HFFc6 (cell line): ENCODE measurements at regions not wholly inside any gene's neighbourhood (a gene's known extent, or its start where the extent isn't known, plus 50 kb on each side); places are given as distances from the start of the nearest gene placed in this dataset.
"Not testable (repeated sequence)": the region's sequence is repeated elsewhere in the genome, so short reads cannot be mapped to it uniquely, and the experiment has no call there.

ENCODE experiments used
- DNase-seq: peaks from one replicate; pipeline ENCODE4 v3.0.0-alpha.2; 2018
- H3K27ac Mint-ChIP-seq: 2 replicates; pipeline ENCODE4 v1.8.0; 2020; ENCODE audit warnings: mild to moderate bottlenecking, mixed read lengths
- H3K27me3 Mint-ChIP-seq: 2 replicates; pipeline ENCODE4 v1.8.0; 2021; ENCODE audit warnings: mild to moderate bottlenecking, moderate library complexity, mixed read lengths; ENCODE audit not compliant: insufficient read depth
- H3K36me3 Mint-ChIP-seq: 2 replicates; pipeline ENCODE4 v1.8.0; 2021; ENCODE audit warnings: low read depth, mixed read lengths
- H3K4me1 Mint-ChIP-seq: 2 replicates; pipeline ENCODE4 v1.8.0; 2020; ENCODE audit warnings: low read depth, mixed read lengths
- H3K4me3 Mint-ChIP-seq: 2 replicates; pipeline ENCODE4 v1.8.0; 2020; ENCODE audit warnings: mild to moderate bottlenecking, moderate library complexity, mixed read lengths
- H3K9me3 Mint-ChIP-seq: 2 replicates; pipeline ENCODE4 v1.8.0; 2020; ENCODE audit warnings: mild to moderate bottlenecking, mixed read lengths
- TF ChIP-seq, protein P1 (sequence below): fragments of 200-600 bp; sonication (generic); IDR thresholded peaks from 2 replicates; pipeline ENCODE4 v1.5.0; 2021; ENCODE audit warnings: antibody characterized with exemption, mild to moderate bottlenecking

DNA sequence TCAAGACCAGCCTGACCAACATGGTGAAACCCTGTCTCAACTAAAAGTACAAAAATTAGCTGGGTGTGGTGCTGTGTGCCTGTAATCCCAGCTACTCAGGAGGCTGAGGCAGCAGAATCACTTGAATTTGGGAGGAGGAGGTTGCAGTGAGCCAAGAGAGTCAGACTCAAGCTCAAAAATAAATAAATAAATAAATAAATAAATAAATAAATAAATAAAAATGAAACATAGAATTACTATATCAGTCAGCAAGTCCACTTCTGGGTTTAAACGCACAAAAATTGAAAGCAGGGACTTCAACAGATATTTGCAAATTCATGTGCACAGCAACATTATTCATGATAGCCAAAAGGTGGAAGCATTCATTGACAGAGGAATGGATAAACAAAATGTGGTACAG, 875.2 kb upstream of the ALG10B start:
- not testable (repeated sequence) for H3K4me3 Mint-ChIP-seq, H3K27ac Mint-ChIP-seq, H3K36me3 Mint-ChIP-seq, H3K9me3 Mint-ChIP-seq, H3K27me3 Mint-ChIP-seq, DNase-seq, H3K4me1 Mint-ChIP-seq

DNA sequence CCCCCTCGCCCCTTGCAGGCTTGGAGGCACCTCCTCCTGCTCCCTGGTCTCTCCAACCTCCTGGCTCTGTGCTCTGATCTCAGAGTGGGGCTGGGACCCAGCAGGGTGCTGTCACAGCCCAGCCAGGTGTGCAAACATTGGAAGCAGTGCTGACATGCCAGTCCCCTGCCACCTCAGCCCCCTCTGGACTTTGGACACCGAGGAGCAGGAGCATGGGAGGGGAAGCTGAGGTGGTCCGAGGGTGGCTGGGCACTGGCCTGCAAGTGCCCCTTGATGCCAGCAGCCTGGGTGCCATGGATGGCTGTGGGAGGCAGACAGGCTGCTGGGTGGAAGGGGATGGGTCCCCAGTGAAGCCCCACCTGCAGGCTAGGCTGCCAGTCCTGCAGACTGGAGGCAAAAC, 860.9 kb upstream of the ALG10B start:
- H3K27ac Mint-ChIP-seq, H3K4me1 Mint-ChIP-seq, H3K4me3 Mint-ChIP-seq, DNase-seq, H3K36me3 Mint-ChIP-seq, H3K27me3 Mint-ChIP-seq, H3K9me3 Mint-ChIP-seq: not testable (repeated sequence)

DNA sequence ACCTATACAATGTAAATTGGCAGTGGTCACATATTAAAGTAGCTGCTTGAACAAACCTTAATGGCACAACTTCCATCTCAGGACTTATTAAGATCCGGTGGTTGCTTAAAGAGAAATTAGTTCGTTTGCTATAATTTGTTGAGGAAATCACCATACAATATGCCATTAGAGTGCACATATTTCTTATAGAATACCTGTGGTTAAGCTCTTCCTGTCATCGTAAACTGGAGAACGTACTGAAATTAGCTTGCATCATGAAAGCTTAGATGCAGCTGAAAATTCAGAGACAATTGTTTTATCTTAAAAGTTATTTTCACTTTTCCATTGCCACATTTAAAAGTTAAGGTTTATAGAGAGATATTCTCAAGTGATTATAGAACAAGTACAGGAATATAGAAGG, 818.6 kb upstream of the ALG10B start:
- DNase-seq, H3K36me3 Mint-ChIP-seq, H3K9me3 Mint-ChIP-seq, H3K27ac Mint-ChIP-seq, H3K27me3 Mint-ChIP-seq, H3K4me3 Mint-ChIP-seq, H3K4me1 Mint-ChIP-seq: not testable (repeated sequence)

DNA sequence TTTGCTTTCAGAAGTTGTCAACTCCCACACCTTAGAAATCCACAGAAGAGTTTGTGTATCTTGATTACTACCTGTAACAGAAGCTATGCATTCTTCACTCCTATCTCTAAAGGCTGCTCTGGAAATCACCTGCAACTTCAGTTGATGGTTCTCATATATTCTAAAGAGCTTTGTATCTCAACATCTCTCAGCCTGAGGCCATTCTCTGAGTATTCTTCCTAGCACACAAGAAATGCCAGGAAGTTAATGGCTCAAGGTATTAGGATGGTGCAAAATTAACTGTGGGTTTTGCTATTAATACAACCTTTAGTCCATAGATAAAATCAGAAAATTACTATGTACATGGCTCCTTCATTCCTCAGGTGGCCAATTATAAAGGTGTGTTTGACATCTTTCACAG, 806.3 kb upstream of the ALG10B start:
- H3K27ac Mint-ChIP-seq, DNase-seq, H3K4me1 Mint-ChIP-seq, H3K27me3 Mint-ChIP-seq, H3K4me3 Mint-ChIP-seq, H3K36me3 Mint-ChIP-seq: not testable (repeated sequence)
- H3K9me3 Mint-ChIP-seq, result peaks cover 16% of the 10 kb centered on the region

DNA sequence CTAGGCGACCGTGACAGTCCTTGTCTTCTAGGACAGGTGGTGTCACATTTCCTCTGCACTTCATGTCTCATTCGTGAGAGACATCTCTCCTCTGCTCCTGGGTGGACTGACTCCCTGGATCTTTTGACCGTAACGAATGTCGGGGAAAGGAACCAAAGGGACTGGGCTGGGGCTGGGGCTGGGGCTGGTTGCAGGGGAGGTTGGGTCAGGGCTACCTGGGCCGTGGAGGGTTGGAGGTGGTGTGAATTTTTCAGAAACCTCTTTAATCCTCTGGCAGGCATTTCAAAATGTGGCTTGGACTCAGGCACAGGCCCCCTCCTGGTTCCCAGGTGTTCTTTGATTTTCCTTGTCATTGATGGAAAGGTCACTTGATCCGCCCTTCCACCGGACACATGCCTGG, 776.0 kb upstream of the ALG10B start:
- not testable (repeated sequence) for H3K27ac Mint-ChIP-seq, H3K4me1 Mint-ChIP-seq, H3K36me3 Mint-ChIP-seq, H3K4me3 Mint-ChIP-seq, DNase-seq, H3K27me3 Mint-ChIP-seq
- H3K9me3 Mint-ChIP-seq, result peaks cover 39% of the 10 kb centered on the region

DNA sequence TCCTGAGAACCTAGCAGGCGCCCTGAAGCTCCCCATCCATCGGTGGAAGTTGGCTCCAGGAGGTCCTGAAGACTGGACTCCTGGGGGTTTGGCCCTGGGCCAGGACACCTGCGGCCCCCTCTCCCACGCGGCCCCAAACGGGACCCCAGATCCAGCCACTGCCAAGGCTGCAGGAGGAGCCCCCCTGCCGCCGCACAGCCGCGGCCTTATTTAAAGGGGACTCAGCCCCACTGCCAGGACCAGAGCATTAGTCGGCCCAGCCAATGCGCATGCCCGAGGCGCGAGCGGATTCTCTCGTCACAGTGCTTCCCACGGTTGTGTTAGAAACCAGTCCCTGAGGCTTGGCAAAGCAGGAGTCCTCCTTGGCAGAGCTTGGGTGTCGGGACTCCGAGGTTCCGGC, 775.2 kb upstream of the ALG10B start:
- Mint-ChIP-seq H3K27me3 (peaks cover 3% of the 10 kb centered on the region; the same call in 1 of the 2 replicates), H3K4me3 (no peak overlapping the region)
- TF ChIP-seq, protein P1, sequence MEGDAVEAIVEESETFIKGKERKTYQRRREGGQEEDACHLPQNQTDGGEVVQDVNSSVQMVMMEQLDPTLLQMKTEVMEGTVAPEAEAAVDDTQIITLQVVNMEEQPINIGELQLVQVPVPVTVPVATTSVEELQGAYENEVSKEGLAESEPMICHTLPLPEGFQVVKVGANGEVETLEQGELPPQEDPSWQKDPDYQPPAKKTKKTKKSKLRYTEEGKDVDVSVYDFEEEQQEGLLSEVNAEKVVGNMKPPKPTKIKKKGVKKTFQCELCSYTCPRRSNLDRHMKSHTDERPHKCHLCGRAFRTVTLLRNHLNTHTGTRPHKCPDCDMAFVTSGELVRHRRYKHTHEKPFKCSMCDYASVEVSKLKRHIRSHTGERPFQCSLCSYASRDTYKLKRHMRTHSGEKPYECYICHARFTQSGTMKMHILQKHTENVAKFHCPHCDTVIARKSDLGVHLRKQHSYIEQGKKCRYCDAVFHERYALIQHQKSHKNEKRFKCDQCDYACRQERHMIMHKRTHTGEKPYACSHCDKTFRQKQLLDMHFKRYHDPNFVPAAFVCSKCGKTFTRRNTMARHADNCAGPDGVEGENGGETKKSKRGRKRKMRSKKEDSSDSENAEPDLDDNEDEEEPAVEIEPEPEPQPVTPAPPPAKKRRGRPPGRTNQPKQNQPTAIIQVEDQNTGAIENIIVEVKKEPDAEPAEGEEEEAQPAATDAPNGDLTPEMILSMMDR, result no peak

DNA sequence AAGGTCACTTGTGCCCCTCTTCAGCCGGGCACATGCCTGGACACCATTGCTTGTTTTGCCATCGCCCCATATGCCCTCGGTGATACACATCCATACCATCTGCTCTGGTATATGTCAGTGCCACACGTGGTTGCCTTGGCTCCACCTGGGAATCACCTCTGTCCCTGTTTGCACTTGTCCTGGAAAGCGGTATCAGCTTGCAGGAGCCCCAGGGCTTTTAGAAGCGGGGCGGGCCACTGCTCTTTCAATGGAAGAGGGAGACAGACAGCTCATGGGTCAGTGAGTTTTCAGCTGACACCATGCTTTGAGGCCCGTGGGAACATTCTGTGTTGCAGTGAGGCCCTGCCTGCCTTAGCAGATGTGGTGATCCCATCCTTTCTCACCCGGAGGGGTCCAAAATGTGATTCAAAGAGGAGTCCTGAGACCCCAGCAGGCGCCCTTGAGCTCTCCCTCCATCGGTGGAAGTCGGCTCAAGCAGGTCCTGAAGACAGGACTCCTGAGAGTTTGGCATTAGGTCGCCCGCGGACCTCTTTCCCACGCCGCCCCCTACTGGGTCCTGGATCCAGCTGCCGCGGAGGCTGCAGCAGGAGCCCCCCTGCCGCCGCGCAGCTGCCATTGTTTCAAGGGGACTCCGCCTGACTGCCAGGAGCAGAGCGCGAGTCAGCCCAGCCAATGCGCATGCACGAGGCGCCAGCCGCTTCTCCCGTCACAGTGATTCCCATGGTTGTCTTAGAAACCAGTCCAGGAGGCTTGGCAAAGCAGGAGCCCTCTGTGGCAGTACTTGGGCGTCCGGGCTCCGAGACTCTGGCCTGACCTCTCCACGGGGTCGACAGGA, 773.2 kb upstream of the ALG10B start:
- H3K4me1 Mint-ChIP-seq, result no peaks in the 10 kb centered on the region
- peaks cover 60% of the 10 kb centered on the region for H3K9me3 Mint-ChIP-seq
- no peak overlapping the region for H3K27ac Mint-ChIP-seq

More for the DNA sequence above, 775.2 kb upstream of the ALG10B start:
- H3K27ac Mint-ChIP-seq, result no peak overlapping the region
- peaks cover 6% of the 10 kb centered on the region; the same call in 1 of the 2 replicates for H3K36me3 Mint-ChIP-seq
- DNase-seq, result no peak
- peaks cover 46% of the 10 kb centered on the region for H3K9me3 Mint-ChIP-seq
- no peaks in the 10 kb centered on the region for H3K4me1 Mint-ChIP-seq

DNA sequence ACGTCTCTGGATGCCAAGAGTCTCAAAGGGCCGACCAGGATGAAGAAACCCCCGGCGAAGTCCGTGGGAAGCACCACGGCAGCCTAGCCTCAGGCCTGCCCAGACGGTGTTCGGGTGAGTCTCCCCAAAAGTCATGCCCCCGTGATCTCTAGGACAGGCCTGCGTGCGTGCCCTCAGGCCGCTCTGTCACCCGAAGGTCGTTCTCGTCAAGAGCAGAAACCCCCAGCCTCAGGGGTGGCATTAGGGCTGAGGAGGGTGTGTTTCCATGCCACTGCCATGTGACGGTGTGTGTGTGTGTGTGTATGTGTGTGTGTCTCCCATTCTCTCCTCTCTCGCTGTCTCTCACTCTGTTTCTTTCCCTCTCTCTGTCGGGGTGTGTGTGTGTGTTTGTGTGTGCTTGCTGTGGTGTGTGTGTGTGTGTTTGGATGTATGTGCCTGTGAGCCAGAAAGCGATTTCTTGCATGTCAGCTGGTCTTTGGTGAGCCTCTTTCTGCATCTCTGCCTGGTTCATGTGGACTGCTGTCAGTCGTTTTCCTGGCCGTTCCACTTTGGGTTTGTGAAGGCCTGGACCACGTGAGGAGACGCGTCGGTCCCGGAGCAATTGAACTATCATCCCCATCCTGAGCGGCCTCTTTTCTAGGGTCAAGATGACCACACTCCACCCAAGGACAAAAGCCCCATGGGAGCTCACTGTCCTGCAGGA, 772.5 kb upstream of the ALG10B start:
- H3K36me3 Mint-ChIP-seq, result peaks cover 11% of the 10 kb centered on the region
- TF ChIP-seq, protein P1, result no peak
- H3K27ac Mint-ChIP-seq, result no peak overlapping the region
- no peaks in the 10 kb centered on the region for H3K4me1 Mint-ChIP-seq
- H3K4me3 Mint-ChIP-seq, result no peak overlapping the region
- H3K9me3 Mint-ChIP-seq, result peaks cover 68% of the 10 kb centered on the region
- peaks cover 3% of the 10 kb centered on the region for H3K27me3 Mint-ChIP-seq
- no peak for DNase-seq

More for the DNA sequence above, 773.2 kb upstream of the ALG10B start:
- TF ChIP-seq, protein P1, result no peak
- H3K36me3 Mint-ChIP-seq, result peaks cover 6% of the 10 kb centered on the region
- H3K27me3 Mint-ChIP-seq, result peaks cover 3% of the 10 kb centered on the region
- H3K4me3 Mint-ChIP-seq, result no peak overlapping the region
- no peak for DNase-seq

DNA sequence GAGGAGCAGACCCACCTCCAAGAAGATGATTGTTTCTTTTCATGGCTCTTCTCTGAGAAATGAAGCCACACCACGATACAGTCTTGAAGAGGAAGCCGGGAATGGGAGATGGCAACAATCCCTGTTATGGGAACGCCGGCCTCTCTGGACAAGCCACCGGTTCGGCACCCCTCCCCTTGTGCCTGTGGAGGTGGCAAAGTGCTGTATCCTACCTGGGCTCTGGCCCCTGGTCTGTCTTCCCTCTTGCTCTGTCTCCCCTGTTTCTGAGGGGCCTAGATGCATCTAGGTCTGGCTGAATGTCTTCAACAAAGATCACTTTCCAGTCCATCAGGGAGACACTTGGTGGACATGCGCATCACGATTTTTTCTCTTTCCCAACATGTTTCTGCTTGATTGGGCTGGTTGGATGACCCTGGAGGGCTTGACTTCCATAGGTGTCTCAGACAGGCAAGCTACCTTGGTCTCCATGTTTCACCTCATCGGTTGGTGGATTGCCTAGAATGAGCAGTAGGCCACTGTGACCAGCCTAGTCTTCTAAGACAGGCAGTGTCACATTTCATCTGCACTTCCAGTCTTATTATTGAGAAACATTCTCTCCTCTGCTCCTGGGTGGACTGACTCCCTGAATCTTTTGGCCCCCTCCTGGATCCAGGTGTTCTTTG, 771.8 kb upstream of the ALG10B start:
- DNase-seq, H3K4me1 Mint-ChIP-seq, H3K27me3 Mint-ChIP-seq, H3K4me3 Mint-ChIP-seq, H3K27ac Mint-ChIP-seq: not testable (repeated sequence)
- Mint-ChIP-seq H3K9me3 (peaks cover 68% of the 10 kb centered on the region), H3K36me3 (peaks cover 11% of the 10 kb centered on the region)
